SH-SY5Y (cell line): ENCODE measurements at regions not wholly inside any gene's neighbourhood (a gene's known extent, or its start where the extent isn't known, plus 50 kb on each side); places are given as distances from the start of the nearest gene placed in this dataset.
A peak's percentile ranks its signal among the peaks of the same experiment; 100 is the strongest.

Experiments
- GATA2 ChIP-seq: IDR thresholded peaks from 2 replicates; pipeline ENCODE4 v1.6.1; 2011; ENCODE audit warnings: mild to moderate bottlenecking, low read depth, low read length
- GATA3 ChIP-seq: IDR thresholded peaks from 2 replicates; pipeline ENCODE4 v1.6.1; 2011; ENCODE audit warnings: low read depth, mild to moderate bottlenecking, low read length, moderate library complexity

- TF ChIP-seq GATA3 (no peak), GATA2 (no peak)
Measured at GRCh38 chr5:143992496-143992895, 178.0 kb downstream of the YIPF5 start.

- TF ChIP-seq GATA3 (no peak), GATA2 (no peak)
Measured at GRCh38 chr5:144002876-144003275, 167.6 kb downstream of the YIPF5 start.

- TF ChIP-seq GATA2 (no peak), GATA3 (no peak)
Measured at GRCh38 chr5:144003636-144004035, 166.8 kb downstream of the YIPF5 start.

GRCh38 chr5:144004146-144004545 is 166.3 kb downstream of the YIPF5 start:
- TF ChIP-seq GATA2 (no peak), GATA3 (no peak)

- TF ChIP-seq GATA3 (no peak), GATA2 (no peak)
Measured at GRCh38 chr5:144004751-144005150, 165.7 kb downstream of the YIPF5 start.

- TF ChIP-seq GATA2 (no peak), GATA3 (no peak)
Measured at GRCh38 chr5:144009116-144009515, 161.3 kb downstream of the YIPF5 start.

GRCh38 chr5:144011388-144011787 is 159.1 kb downstream of the YIPF5 start:
- no peak for TF ChIP-seq GATA3
- no peak for TF ChIP-seq GATA2

GRCh38 chr5:144013816-144014215 is 156.6 kb downstream of the YIPF5 start:
- TF ChIP-seq GATA2 (no peak), GATA3 (no peak)

- TF ChIP-seq GATA3 (no peak), GATA2 (no peak)
Measured at GRCh38 chr5:144015961-144016360, 154.5 kb downstream of the YIPF5 start.

GRCh38 chr5:144017119-144017518 is 153.3 kb downstream of the YIPF5 start:
- peak; percentile 77 for TF ChIP-seq GATA3
- peak; percentile 87 for TF ChIP-seq GATA2

- TF ChIP-seq GATA3: no peak
- no peak for TF ChIP-seq GATA2
Measured at GRCh38 chr5:144017631-144018030, 152.8 kb downstream of the YIPF5 start.

- TF ChIP-seq GATA3 (peak; percentile 83), GATA2 (peak; percentile 21)
Measured at GRCh38 chr5:144024090-144024489, 146.4 kb downstream of the YIPF5 start.

- TF ChIP-seq GATA3: no peak
- TF ChIP-seq GATA2: no peak
Measured at GRCh38 chr5:144024545-144024944, 145.9 kb downstream of the YIPF5 start.

- TF ChIP-seq GATA2: no peak
- no peak for TF ChIP-seq GATA3
Measured at GRCh38 chr5:144026286-144026685, 144.2 kb downstream of the YIPF5 start.

GRCh38 chr5:144028058-144028457 is 142.4 kb downstream of the YIPF5 start:
- no peak for TF ChIP-seq GATA2
- TF ChIP-seq GATA3: no peak

GRCh38 chr5:144028636-144029035 is 141.8 kb downstream of the YIPF5 start:
- TF ChIP-seq GATA2 (no peak), GATA3 (no peak)

- no peak for TF ChIP-seq GATA2
Measured at GRCh38 chr5:144030904-144031303, 139.6 kb downstream of the YIPF5 start.
